HPDE6-E6E7 (cell line): ENCODE measurements at regions not wholly inside any gene's neighbourhood (a gene's known extent, or its start where the extent isn't known, plus 50 kb on each side); places are given as distances from the start of the nearest gene placed in this dataset.

Experiments used
- DNase-seq: peaks from one replicate; pipeline ENCODE4 v3.0.0; 2011; ENCODE audit warnings: missing footprints; ENCODE audit errors: extremely low spot score

DNA sequence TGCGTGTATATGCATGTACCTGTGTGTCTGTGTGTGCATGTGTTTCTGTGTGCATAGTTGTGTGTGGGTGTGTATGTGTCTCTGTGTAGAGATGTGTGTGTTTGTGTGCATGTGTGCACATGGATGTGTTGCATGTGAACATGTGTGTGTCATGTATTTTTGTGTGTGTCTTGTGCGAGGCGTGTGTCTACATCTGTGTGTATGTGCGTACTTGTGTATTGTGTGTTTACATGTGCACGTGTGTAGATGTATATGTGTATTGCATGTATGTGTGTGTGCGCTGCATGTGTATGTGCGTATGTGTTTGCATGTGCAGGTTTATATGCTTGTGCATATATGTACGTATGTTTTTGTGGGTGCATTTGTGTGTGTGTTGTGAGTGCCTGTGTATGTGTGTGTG, 735.2 kb downstream of the GALR1 start:
- DNase-seq, result no peak

DNA sequence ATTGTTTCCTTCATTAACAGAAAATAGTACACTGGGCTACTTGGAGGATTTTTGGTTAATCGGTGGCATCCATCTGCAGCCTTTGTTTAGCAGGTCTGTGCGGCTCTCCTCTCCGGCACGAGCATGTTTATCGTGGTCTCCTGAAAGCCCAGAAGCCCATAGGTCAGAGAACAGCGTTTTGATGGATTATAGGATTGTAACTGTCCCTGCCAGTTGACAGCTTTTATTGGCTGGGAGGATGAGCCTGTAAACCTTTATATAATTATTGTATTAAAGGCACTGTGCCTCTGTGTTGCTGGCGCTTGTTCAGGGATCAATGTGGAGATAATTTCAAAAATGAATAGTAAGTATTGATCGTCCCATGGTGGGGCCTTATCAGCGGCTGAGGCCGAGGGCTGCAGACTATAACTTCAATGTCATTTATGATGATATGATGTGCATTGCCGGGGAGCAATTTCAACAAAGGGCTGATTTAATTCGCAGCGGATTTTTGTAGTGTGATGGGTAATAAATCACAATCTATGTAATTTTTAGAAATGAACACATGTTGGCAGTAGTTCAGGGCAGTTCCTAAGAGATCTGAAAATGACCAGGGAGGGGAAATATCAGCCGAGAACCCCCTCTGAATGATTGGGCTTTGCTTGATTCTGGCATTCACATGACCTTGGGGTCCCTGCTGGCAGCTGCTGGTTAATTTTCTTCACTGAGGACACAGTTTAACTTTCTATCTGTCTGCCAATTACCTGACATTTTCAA, 736.1 kb downstream of the GALR1 start:
- DNase-seq, result no peak

DNA sequence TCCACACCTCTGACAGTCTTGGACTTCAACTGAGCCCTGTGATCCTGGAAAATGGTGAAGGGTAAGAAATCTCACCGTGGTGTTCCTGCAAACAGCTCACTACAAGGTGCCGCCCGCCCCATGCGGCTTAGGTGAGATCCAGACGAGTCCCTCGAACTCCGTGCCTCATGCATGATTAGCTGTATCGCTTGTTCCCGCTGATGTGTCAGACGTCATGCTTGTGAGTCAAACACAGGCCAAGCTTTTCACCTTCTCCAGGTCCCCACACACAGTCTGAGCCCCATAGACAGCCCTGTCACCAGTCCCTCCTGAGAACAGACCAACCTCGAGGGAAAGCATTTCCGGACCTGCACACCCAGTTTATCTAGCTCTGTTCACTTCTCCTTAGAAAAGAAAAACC, 740.5 kb downstream of the GALR1 start:
- no peak for DNase-seq

DNA sequence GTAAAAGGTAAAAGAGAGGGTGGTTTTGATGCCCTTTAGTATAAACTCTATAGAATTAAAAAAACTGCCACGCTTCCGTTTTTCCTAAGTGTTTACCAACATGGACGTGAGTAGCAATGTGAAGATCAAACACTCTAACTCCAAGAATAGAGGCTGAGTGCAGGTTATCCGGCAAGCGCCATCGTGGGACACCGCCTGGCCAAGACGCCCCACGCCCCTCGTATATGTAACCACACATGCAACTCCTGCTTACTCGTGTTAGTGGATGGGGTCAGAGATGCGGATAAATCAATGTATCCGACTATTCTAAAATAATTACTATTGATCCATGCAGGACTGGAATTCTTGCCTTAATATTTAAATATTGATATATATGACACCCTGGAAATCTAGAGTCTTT, 741.3 kb downstream of the GALR1 start:
- DNase-seq, result no peak

DNA sequence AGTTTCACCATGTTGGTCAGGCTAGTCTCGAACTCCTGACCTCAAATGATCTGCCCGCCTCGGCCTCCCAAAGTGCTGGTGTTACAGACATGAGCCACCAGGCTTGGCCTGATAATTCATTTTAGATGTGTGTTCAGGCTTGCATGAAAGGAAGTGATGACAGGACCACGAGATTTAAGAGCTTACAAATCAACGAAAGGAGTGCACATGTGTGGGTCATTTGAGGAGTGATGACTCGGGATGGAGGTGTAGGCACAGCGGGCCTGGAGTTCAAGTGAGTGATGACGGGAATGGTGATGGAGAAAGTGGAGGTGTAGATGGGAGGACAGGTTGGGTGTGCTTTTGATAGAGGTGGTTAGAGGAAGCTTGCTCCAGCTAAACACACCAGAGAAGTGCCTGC, 742.4 kb downstream of the GALR1 start:
- no peak for DNase-seq

DNA sequence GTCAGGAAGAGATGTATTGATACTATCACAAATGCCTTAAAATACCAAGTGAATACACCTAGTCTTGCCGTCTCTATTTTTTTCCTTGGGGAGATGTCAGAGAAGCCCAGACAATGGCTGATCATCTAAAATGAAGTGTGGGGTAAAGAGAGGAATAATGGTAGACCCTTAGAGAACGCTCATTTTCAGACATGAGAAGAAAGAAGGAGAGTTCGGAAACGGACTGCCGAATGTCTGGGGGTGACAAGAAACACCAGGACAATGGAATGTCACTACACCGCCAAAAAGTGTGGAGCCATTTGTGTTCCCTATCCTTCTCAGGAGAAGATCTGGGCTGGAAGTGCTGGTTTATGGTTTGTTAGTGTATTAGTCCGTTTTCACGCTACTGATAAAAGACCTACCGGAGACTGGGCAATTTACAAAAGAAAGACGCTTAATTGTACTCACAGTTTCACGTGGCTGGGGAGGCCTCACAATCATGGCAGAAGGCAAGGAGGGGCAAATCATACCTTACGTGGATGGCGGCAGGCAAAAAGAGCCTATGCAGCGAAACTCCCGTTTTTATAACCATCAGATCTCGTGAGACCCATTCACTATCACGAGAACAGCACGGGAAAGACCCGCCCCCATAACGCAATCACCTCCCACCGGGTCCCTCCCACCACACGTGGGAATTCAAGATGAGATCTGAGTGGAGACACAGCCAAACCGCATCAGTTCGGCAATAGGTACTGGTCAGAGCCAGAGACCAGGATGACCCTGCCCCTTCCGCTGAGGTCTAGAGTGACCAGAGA, 743.7 kb downstream of the GALR1 start:
- no peak for DNase-seq

DNA sequence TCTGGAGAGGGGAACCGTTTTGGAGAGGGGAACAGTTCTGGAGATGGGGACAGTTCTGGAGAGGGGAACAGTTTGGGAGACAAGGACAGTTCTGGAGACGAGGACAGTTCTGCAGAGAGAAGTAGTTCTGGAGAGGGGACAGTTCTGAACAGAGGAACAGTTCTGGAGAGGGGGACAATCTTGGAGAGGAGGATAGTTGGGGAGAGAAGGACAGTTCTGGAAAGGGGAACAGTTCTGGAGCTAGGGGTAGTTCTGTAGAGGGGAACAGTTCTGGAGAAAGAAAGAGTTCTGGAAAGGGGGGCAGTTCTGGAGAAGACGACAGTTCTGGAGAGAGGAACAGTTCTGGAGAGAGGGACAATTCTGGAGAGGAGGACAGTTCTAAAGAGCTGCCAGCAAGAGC, 745.9 kb downstream of the GALR1 start:
- no peak for DNase-seq

DNA sequence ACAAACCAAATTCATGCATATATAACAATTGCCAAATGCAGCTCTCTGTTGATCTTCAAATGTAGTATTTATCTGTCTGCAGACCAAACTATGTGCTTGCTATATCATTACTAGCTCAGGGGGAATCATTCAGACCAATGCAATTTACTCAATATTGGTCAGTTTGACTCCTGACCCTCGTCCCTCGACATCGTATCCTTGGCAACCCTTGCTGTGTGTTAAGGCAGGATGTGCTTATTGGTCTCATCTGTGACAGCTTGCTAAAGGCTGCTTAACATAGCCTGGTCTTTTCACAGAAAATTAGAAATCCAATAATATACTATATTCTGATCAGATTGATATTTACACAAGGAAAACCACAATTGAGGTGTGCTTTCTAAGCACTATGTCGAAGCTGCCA, 747.1 kb downstream of the GALR1 start:
- no peak for DNase-seq

DNA sequence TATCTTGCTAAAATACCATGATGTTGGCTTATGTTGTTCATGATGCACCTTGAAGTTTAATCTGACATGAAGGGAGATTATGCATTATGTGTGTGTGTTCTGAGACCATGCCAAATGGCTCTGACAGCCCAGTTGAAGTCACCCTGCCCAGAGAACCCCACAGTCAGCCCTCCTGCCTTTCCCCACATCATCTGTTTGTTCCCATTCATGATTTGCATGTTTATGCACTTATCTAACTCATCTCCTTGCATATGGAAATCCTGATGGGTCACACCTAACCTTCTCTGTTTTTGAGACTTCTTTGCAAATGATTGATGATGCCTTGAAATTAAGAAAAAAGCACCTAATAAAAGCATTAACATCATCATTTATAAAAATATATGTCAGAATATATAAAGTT, 752.2 kb downstream of the GALR1 start:
- DNase-seq, result no peak

DNA sequence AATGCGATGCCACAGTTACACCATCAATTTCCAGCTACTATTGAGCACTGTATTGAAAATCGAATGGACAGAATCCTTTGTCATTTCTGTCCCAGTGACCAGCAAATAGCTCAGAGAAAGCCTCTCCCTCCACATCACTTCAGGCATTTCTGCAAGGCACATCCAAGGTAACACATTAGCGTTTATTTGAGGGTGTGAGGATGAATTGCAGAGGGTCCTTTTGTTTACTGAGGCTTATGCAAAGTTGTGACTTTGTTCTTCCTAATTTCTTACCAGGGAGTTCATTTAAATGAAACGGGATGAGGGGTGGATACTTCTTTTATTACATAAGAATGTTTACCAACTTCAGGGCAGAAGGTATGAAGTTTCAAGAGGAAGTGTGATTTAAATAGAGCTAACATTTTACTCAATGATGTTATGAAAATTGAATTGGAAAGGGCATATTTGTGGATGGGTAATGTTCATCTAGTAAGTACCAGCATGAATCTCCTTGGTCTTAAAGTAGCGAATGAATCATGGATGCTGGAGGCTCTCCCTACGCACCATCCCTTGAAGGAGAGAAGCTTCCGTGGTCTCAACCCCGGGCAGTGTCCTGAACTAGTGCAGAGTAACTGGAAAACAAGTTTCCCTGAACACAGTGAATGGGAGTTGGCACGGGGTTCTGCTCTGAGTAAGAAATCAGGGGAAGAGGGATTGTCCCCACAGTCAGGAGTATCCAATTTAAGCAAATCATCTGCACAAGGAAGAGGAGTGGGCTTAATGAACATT, 756.5 kb downstream of the GALR1 start:
- no peak for DNase-seq

DNA sequence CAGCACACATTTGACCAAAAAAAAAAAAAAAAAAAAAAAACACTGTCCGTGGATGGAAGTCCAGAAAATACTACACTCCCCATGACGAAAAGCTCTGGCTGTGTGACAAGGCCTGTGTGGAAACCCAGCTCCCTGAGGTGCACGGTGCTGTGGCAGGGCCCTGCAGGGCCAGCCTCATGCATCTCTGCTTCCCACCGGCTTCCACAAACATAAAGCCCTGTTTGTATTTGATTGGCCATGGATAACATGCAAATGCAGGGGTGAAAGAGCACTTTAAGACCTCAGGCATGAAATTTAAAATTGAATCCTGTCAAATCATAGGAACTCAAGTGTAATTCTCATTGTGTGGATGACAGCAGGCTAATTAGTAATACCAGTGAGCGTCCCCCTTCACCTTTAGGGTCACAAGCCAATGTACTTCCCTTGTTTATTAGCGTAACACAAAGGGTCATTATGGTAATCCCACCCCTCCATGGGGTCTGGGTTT, 757.2 kb downstream of the GALR1 start:
- no peak for DNase-seq

DNA sequence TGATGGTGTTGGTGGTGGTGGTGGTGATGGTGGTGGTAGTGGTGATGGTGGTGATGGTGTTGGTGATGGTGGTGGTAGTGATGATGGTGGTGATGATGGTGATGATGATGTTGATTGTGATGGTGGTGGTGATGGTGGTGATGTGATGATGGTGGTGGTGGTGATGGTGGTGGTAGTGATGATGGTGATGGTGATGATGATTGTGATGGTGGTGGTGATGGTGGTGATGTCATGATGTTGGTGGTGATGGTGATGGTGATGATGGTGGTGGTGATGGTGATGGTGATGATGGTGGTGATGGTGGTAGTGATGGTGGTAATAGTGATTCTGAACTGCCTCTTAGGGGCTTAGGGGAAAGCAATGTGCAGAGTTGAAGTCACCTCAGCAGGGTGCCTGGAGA, 760.7 kb downstream of the GALR1 start:
- DNase-seq, result no peak

DNA sequence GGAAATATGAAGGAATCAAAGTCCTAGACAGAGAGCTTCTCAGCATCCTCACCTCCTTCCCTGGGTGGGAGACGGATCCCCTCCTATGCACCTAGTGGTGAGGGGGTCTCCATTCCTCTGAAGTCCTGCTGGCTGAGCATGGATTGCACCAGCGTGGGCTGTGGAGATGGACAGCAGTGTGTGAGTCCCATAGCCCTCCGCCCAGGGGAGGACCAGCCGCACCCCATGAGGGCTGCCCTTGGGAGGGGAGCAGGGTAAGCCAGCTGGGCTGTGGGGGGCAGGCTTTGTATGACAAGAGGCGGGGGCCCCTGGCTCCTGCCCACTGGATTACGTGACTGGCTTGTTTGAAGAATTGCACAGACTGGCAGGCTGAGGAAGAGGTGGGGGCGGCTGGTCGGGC, 768.2 kb downstream of the GALR1 start:
- no peak for DNase-seq

DNA sequence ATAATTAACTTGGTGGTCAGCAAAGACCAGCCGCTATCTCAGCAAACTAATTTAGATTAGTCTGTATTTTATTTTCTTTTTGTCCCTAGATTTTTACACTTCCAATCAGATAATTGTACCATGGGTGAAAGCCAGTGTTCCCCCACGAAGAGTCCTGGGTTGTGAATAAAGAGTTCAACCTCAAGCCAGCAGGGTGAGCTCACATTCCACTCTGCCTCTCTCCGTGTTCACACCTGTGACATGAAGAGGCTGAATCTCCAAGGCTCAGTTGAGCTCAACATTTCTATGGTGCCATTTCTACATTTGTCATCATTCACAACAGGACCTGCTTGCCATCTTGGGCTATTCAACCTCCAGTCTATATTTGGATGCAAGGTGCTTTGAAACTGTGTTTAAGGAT, 771.5 kb downstream of the GALR1 start:
- DNase-seq, result no peak

DNA sequence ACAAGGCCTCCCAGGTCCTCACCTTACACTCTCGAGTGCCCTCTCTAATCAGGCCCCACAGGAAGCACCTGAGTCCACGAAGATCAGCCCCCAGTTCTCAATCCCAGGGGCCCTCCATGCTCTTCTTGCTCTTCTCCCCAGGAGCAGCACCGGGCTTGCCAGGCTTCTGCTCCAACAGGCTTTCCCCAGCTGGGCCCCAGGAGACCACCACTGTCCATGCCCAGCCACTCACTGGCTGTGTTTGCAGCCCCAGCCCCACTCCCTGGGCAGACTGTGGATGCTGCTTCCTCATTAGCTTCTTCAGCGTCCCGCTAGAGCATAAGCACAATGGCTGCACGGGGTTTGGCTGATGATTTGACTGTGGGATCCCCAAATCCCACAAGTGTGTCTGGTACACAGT, 781.9 kb downstream of the GALR1 start:
- DNase-seq, result no peak

DNA sequence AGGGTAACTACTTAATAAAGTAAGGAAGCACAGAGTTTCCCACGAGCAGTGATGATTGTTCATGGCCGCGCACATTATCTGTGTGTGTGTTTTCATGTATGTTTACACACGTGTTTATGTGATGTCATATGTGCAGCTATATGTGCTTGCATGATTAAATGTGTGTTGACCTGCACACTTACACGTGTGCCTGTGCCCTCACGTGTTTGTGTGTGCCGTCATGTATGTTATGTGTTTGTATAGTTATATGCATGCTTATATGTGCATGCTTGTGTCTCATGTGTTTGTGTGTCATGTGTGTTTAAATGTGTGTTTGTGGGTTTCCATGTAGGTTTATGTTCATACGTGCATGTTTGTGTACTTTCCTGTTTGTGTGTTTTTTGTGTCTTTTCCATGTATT, 782.3 kb downstream of the GALR1 start:
- DNase-seq, result no peak

DNA sequence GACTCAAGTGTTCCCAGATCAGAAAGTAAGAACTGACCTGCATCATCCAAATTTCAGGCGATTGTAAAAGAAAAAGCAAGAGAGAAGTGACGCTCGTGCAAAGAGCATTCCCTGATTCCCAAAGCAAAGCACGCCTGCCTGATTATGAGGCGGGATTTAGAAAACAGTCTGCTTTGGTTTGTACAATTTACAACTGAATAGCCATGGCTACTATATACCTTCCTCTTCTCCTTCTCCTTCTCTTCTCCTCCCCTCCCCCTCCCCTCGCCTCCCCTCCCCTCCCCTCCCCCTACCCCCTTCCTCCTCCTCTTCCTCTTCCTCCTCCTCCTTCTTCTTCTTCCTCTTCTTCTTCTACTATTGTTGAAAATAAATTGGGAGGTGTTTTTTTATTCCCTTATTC, 782.9 kb downstream of the GALR1 start:
- no peak for DNase-seq

DNA sequence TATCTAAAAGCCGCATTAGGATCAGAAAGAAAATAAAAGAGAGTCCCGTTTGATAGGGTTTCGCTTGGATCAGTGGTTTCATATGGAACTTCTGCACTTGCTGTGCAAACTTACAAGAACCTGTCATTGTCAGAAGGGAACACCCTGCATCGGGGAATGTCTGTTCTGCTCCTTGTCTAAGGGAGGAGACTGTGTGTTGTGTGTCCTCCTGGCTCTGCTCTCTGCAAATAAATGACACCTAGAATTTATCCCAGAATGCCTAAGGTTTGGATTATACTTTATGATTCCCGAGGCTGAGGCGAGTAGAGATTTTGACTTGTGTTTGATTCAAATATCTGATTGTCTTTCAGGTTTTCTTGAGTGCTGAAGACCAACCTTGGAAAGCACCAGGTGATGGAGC, 785.1 kb downstream of the GALR1 start:
- no peak for DNase-seq

DNA sequence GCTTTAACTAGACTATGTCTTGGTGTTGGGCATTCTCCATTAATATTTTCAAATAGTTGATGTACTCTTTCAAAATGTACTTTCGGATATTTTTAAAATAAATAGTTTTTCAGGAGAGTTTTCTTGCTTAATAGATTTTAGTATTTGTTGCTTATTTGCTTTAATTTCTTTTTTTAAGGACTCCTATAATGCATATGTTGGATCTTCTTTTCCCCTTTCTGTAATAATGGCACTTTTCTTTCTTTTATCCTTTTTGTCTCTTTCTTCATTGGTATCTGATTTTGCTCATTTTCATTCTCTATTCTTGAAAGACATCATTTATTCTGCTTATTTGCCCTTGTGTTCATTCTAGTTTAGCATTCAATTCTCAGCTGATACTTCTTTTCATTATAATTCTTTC, 791.6 kb downstream of the GALR1 start:
- DNase-seq, result no peak

DNA sequence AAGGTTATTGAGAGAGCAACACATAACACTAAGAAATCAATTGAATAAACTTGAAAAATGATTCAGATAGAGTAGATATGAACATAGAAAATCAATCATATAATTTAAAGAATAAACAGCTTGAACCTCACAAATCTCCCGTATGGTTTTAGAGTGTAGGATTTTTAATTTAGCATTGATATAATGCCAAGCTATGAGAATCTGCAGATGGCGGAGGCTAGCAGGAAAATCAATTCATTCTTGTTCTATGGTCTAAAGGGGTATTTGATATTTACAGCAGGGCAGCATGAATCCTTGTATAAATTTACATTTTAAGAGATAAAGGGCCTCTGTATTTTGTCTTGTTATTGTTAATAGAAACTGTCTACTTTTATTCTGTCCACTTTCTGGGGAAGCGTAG, 797.0 kb downstream of the GALR1 start:
- DNase-seq, result no peak

DNA sequence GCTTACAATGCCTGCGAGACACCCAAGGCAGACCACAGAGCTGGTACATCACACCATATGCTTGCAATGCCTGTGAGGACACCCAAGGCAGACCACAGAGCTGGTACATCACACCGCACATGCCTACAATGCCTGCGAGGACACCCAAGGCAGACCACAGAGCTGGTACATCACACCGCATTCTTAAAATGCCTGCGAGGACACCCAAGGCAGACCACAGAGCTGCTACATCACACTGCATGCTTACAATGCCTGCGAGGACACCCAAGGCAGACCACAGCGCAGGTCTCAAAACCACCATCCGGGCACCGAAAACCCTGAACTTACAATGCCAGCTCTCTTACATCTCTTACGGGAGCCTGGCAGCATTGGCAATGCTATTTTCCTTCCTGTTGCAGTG, 799.6 kb downstream of the GALR1 start:
- DNase-seq, result no peak

DNA sequence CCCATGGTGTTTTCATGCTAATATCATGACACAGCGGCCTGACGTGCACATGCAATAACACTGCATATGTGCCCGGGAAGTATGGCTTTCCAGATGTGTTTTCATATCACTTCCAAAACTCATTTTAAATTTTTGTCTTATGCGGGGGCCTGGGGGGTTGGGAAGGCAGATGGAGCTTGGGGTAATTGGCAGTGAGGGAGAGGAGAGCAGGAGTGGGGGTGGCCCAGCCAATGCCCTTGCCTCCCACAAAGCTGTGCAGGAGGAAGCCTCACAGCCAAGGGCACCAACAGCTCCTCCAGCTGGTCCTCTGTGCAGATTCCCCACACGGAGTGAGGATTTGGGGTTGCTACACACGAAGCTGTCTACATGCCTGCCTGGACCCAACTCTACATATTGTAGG, 805.2 kb downstream of the GALR1 start:
- DNase-seq, result no peak

DNA sequence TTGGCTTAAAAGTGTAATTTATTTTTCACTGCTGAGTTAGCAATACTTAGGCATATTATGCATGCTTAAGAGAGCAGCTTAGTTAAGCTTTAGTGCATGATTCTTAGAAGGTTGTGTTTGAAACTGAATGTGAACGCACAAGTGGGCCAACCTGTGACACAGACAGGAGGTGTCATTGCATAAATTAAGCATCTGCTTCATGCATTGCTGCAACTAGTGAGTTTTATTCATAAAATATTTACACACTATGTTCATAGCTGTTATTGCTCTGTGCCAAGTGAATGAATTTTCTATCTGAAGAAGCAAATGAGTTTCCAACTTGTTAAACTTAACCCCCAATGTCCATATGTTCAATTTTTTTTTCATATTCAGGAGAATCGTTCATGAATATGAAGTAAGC, 806.4 kb downstream of the GALR1 start:
- DNase-seq, result no peak
